ENCODE measurements at regions not wholly inside any gene's neighbourhood (a gene's known extent, or its start where the extent isn't known, plus 50 kb on each side); places are given as distances from the start of the nearest gene placed in this dataset.
A peak's percentile ranks its signal among the peaks of the same experiment; 100 is the strongest.

DNA sequence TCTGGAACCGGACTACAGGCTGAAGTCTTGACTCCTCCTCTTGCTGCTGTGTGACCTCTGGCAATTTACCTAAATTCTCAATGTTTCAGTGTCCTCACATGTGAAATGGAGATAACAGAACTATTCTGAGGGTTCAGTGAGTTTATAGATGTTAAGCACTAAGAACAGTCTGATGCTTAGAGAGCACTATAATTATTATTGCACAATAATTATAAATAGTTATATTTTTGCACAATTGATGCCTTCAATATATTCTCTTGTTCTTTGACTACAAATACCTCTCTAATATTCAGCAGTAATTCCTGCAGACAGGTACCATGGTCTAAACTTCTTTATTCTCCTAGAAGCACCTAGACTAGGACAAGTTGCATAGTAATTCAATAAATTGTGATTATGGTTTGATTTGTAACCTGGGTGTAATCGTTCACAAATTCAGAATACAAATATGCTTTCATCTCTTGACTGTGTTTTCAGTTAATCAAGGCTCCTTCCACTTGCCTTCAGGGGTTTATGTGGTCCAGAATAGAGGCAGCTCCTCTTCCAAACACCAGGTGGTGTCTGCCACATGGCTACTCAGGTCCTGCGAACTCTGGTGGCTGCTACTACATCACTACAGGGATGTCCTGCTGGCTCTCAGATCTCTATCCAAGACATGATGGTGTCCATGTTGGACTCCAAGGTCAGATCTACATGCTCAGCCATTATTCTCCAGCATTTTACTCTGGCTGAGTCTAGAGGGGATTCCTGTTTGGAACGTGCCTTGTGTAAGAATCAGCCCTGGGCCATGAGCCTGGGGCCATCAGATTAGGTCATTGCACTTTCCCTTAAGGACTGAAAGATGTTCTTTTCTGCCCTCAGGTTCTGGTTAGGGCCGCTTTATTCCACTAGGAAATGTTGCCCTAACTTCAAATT, 103.4 kb downstream of the QRFPR start:
- no peak for DNase-seq

DNA sequence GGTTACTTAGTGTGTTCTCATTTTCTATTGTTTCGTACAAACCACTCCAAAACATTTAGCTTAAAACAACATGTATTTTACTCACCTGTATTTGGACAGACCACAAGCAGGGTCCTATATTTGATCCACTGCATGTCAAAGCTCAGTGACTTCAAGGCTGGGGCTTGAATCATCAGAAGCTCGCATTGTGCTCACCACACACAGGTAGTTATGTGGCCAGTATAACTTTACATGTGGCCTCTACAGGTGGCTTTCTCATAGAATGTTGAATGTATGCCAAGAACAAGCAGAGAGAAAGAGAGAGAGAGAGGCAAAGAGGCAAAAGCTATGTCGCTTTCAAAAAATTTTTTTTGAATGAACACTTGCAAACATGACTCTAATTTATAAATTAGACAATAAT, 107.6 kb downstream of the QRFPR start:
- no peak for DNase-seq

DNA sequence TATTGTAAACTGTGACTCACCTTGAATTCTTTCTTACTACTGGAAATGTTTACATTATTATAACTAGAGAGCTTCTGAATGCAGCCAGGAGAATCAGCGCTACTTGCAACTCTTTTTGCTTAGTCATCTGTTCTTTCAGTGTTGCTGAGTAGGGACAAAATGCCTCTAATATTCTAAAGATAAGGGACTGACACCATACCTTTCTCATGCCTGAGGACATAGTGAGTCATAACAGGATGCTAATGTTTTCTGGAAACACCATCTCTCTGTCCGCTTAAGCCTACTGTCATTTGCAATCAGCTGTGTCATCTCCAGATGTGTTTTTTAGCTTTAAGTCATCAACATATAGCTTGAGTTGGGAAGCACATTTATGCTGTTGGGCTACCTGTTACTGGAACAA, 108.3 kb downstream of the QRFPR start:
- DNase-seq = peak; percentile 66

DNA sequence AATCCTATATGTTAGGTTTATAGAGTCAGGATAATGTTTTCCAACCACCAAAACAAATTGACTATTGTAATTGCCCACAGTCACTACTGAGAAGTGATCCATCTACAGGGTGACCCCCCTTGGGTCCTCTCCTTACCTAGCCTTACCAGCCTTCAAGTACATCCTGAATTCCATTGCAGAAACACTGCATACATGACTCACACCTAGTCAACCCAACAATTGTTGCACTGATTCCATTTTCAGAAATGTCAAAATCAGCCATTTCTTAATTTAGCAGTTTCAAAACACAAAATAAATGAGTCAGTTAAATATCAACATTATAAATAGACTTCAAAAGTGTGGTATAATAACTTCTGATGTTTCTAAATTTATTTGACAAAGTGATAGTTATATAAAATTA, 106.3 kb upstream of the TNIP3 start:
- no peak for DNase-seq

DNA sequence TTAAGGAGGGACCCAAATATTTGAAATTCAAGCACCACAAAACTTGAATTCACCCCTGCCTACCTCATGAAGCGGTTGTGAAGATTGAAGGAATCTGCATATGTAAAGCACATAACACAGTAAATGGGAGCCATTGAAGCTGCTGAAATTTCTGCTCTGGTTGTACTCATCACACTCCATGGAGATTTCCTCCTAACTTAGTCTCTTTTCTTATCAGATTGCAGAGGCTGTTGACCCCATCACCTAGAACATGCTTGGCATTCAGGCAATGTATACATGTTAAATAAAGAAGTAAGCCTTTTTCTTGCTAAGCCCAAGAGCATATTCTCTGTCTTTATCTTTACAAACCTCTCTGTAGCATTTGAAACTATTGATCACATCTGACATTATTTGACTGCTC, 104.9 kb upstream of the TNIP3 start:
- DNase-seq = no peak

DNA sequence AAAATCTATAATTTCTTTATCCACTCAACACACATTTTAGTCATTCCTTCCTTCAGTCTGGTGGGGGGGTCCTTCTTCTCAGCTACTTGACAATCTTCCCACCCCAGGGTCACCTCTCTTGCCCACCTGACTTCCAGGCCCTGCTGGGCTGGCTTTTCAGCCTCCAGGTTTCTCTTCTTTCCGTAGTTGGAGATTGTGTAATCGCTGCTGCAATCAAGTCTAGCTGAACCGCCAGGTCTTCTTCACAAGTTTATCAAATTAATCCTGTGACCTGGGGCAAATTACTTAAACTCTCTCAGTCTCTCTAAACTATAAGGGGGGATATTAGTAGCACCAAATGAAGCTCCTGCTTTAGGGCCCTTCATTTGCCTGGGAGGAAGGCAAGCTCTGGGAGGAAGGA, 102.9 kb upstream of the TNIP3 start:
- no peak for DNase-seq

DNA sequence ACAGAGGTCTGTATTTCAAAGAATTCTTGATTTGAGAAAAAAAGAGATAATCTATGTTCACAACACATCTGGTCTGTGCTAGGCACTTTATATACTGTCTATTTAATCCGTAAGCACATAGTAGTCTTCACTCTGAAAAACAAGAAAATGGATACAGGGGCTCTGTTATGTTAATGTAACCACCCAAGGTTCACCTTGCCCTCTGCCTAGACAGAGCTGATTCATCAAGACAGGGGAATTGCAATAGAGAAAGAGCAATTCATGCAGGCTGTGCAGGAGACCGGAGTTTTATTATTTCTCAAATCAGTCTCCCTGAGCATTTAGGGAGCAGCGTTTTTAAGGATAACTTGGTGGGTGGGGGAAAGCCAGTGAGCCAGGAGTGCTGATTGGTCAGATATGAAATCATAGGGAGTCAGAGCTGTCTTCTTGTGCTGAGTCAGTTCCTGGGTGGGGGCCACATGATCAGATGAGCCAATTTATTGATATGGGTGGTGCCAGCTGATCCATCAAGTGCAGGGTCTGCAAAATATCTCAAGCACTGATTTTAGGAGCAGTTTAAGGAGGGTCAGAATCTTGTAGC, 92.9 kb upstream of the TNIP3 start:
- DNase-seq = no peak

DNA sequence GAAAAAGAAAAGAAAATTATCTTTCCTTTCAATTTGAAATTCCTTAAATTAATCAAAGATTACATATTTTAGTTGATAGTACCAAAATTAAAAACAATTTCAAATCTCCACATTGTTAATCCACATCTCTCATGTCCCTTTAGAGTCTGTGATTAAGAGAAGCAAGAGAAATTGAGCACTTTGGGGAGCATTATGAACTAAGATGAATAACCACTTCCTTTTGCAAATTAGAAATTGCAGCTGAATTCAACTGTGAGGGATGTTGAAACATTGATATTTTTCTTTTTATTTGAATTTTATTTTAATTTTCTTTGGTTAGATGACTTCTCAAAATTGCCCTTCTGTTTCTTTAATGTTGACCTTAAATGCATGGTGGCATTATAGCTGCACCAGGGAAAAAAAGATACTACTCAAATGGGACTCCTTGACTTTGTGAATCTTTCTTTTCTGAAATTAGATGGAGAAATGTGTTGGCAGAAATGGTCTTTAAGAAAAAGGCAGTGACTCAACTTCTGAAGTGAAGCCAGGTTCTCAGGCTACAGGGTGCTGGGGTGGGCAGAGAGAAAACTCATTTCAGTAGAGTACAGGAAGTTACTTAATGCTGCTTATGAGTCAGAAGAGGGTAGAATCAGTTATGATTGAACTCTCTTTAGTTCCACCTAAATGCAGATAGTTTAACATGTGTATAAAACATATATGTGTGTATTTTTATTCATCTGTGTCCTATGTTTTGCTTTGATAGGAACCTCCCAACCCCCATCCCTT, 92.0 kb upstream of the TNIP3 start:
- peak; percentile 91 for DNase-seq

DNA sequence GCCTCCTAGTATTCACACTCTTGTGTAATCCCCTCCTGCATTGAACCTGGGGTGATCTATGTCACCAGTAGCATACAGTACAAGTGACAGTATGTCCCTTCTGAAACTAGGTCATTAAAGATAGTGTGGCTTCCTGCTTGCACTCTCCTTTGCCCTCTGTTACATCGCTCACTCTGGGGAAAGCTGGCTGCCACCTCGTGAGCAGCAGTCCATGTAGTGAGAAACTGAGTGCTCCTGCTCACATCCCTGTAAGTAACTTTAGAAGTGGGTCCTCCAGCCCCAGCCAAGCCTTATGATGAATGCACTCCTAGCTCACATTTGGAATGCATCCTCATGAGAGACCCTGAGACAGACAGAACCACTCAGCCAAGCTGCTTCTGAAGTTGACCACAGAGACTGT, 89.8 kb upstream of the TNIP3 start:
- no peak for DNase-seq

DNA sequence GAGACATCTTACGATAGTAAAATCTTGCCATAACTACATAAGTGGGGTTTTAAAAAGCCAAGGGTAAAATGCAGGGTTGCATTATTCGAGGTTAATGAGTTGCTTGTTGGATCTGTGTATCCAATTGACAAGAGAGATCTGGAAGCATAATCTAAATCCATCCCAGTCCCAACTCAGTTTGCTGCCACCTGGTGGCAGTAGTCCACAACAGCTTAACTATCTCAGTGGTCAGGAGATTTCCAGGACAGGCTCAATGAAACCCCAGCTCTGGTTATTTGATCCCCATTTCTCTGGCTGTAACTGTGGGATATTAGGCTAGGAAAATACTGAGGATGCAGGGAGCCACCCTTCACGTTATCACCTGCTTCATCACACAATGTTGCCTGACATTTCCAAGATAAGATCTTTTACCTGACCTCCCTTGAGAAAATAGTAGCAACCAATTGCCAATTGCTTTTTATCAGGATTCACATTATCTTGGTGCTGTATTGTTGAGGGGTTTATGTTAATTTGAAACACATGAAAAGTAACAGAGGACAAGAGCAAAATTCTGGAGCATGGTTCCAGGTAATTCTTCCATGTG, 88.2 kb upstream of the TNIP3 start:
- DNase-seq = peak; percentile 69

DNA sequence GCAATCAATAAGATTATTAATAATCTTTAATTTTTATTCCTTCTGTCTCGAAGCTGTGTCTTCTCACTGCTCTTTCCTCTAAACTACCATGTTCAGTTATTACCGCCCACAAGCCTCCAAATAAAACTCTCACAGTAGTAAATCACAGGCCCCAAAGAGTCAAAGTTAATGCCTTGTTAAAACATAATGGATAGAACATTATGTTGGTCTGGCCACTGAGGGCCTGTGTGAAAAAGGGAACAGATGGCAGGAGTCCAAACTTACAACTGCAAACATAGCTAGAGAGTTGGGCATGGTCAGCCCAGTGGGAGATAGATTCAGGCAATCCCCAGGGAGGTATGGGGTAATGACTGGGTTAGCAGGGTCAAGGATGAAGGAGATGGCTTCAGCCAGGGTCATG, 84.6 kb upstream of the TNIP3 start:
- DNase-seq = no peak

DNA sequence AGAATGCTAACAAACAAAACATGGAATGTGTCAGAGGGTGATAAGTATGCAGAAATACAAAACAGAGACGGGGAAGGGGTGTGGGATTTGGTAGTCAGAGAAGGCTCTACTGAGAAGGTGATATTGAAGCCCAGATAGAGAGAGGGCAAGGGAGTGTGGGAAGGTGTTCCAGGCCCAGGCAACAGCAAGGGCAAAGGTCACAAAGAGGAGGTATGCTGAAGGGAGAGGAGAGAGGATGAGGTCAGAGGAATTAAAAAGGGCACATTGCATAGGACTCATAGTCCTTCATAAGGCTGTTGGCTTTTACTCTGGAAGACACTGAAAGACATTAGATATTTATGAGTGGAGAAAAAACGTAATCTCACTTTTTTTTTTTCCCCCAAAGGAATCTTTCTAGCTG, 82.6 kb upstream of the TNIP3 start:
- no peak for DNase-seq

DNA sequence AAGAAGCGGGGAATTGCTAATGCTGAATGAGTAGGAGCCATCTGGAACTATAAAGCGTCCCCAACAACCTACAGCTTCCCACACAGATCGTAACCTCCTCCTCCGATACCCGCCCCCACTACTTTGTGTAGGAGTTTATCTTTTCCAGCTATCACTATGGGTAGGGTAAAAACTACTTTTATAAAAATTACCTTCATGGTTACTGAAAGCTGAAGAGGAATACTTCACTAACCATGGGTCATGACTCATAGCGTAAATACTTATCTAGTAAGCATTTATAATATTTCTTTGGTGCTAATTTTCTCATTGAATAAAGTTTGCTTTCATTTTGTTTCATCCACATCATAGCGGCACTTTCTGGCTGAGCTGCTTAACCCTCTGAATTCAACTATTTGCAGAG, 79.4 kb upstream of the TNIP3 start:
- peak; percentile 28 for DNase-seq

DNA sequence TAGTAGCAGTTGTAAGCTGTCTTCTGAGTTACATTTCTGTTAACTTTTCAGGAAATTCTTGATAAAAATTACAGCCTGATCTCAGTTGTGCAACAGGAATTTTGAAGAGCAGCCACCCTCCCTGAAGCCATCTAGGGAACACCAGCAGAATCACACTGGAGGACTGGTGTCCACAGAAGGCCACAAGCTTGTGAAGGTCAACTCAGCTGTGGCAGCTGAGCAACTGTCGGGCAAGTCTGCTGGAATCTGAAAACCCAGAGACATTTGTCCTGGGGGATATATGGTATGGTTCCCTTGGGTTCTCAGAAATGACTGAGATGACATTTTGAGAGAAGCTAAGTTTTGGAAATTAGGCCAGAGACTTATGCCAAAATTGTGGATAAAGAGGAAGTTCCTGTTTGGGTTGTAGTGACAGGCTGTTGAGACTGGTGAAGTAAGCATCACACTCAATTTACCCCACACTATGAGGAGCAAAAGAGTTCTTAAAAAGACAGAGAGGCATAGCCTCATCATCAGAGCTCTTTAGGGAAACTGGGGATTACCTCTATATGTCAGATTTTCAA, 78.1 kb upstream of the TNIP3 start:
- DNase-seq = no peak

DNA sequence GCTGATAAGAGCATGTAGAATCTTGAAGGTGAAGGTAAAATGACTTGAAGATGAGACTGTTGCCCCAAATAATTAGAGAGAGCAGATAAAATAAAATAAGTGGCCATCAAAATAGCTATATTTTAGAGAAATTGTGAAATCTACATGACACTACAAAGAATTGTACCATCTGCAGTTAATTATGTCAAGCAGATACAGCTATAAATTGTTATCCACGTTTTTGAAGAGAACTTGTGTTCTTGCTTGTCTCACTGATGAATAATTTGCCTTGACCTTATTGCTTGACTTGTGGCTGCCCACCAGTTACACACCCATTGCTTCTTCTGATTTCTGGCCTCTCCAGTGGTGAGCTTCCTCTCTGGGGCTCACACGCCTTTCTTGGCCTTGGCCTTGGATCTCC, 75.8 kb upstream of the TNIP3 start:
- DNase-seq = peak; percentile 17

DNA sequence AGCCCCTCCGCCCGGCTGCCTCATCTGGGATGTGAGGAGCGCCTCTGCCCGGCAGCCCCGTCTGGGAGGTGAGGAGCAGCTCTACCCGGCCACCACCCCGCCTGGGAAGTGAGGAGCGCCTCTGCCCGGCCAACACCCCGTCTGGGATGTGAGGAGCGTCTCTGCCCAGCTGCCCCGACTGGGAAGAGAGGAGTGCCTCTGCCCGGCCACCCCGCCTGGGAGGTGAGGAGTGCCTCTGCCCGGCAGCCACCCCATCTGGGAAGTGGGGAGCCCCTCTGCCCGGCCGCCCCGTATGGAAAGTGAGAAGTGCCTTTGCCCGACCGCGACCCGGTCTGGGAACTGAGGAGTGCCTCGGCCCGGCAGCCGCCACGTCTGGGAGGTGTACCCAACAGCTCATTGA, 74.3 kb upstream of the TNIP3 start:
- no peak for DNase-seq

DNA sequence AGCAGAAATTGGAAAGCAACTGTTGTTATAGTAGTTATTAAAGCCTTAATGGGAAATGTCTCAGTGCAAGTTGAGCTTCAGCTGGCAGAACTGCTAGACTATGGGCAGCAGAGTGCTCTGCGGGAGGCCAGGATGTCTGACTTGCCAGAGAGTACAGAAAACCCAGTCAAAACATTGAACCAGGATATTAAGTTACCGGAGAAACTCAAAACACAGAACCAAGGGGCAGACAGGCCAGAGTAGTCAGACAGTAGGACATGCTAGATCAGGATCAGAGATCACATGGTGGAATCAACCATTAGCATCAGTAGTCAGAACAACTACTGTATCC, 72.9 kb upstream of the TNIP3 start:
- no peak for DNase-seq

DNA sequence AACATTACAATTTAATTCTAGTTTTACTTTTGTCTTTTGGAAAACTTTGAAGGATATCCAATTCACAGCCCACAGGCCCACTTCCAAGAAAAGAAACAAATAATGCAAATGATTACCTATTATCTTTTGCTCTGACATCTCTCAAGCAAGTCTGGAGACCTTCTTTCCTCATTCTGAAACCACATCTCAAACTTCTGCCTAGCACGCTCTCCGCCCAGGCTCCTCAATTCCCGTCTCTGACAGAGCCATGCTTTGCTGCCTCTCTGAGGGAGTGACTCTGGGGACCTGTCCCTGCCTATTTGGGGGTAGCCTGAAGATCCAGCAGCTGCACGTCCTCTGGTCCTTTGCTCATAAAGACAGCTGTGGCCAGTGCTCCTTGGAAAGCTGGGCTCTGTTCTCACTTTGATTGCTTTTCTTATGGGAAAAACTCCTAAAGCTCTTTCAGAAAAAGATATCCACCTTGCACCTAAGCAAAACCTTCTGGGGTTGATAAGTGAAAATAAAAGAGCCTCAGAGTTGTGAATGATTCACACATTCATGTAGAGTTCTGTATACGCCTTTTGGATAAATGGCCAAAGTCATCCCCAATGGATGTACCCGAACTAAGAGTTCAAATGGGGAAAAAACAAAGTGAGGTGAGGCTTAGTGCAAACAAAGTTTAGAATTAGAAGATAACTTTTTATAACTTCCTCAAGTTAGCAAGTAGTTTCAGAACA, 72.4 kb upstream of the TNIP3 start:
- no peak for DNase-seq

DNA sequence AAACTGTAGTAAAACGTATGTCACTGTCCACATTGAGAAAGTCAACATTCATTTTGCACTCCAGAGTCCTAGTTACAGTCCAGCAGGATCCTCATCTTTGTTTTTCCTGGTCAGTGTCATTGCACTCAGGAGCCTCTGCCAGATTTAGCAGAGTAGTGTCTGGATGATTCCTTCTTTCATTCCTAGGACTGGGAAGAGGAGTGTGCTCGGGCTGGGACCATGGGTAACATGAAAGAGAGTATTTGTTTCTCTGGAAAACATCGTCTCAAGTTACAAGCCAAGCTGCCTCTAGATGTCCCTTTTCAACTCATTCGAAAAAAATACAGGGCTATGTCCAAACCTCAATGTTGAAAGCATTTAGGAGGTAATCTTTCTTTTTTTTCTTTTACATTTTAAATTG, 69.9 kb upstream of the TNIP3 start:
- no peak for DNase-seq

DNA sequence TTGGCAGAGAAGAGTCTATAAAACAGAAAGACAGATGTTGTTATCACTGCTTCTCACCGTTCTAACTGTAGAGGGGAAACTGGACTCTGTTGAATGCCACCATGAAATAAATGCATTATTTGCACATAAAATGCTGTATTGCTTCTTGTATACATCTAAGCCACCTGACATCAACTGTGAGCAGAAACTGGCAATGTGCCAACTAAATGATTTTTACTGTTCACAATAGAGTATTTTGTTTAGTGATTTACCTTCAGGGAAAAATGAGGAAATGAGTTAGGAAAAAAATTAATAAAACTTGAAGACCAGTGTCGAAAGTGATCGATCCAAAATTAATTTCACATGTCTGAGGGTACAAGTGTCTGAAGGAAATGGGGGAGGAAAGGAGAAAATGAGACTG, 65.9 kb upstream of the TNIP3 start:
- no peak for DNase-seq

DNA sequence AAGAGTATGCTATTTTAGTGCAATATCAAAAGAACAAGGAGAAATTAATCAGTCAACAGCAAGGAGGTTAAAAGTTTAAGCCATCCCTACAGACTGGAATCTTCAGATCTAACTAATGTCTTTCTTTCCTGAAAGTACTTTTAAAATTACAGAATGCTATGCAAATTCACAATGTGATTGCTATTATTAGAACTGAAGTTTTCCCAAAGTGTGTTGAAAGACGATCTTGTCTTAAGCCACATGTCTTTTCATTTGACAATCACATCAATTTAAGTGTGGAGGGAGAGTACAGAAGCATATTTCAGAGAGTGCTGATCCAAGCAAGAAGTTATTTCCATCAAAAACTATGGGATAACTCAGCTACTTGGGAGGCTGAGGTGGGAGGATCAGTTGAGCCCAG, 64.7 kb upstream of the TNIP3 start:
- DNase-seq = peak; percentile 25

DNA sequence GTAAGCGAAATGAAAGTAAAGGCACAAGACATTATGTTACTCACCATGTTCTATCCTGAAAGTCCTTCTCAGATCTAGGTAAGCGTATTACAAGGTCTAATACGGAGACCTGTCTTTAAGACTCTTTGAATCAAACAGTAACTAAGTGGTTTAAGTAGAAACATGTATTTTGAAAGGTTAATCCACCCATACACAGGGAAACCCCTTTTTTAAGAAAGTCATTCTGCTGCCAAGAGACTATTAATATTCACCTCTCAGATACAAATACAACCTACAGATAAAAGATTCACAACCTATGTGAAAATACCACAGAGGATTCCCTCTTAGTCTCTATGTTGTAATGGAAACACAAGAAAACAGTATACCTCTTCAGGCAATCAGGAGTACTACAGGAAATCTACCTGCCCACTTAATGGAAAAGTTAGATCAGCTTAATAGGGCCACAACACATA, 63.2 kb upstream of the TNIP3 start:
- no peak for DNase-seq

DNA sequence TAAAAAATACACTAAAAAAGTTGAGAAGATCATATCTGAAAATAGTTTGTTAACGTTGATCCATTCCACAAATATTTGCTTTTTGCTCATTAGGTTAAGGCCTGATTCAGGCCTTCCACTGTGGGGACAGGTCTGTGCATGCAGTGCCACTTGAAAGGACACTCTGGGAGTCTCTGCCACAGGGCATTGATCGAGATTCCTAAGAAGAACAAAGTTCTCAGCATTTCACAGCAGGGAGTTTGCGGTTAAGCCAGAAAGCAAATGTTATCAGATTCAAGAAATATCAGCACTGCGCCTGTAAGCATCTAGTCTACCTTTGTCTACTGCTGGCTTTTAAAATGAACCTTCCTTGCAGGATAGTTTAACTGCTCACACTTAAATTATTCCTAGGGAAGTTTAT, 62.2 kb upstream of the TNIP3 start:
- DNase-seq = no peak

Measured in fibroblast of skin of right quadriceps (primary cell).